ENCODE measurements at regions not wholly inside any gene's neighbourhood (a gene's known extent, or its start where the extent isn't known, plus 50 kb on each side); places are given as distances from the start of the nearest gene placed in this dataset.

DNA sequence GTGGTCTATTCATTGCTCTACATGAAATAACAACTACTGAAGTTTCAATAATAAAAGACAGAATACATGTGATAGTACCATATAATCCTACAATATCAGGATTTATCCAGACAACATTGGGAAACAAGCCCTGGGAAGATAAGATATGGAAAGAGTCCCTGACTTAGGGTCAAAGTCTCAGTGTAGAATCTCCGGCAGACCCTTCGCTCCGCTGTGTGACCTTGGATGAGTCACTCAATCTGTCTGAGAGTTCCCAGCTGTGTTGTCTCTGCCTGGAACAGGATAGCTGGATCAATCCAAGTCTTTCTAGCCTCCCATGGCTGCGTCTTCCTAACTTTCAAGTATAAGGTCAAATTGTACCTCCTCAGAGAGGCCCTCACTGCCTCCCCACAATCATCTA, 335.9 kb downstream of the TMEM114 start:
- TF ChIP-seq POLR2A (IDR thresholded peaks at IDR 0.05; ENCODE audit: low read depth, low read length): no peak
- no peak for TF ChIP-seq POLR2AphosphoS5 (IDR thresholded peaks at IDR 0.05; ENCODE audit: low read depth, low read length)
- TF ChIP-seq TAF1 (IDR thresholded peaks at IDR 0.05; ENCODE audit: low read depth, low read length): no peak
- no peak for TF ChIP-seq POU2F2 (IDR thresholded peaks at IDR 0.05; ENCODE audit: low read depth, low read length)

All from GM12891 (cell line).